HG03175 (cell line): ENCODE measurements at regions not wholly inside any gene's neighbourhood (a gene's known extent, or its start where the extent isn't known, plus 50 kb on each side); places are given as distances from the start of the nearest gene placed in this dataset.
A peak's percentile ranks its signal among the peaks of the same experiment; 100 is the strongest.

Experiments
- ATAC-seq: cut with Tn5 transposase; IDR thresholded peaks from one replicate; pipeline ENCODE4 v1.9.1; 2021; ENCODE audit warnings: mild to moderate bottlenecking, moderate library complexity; ENCODE audit not compliant: unreplicated experiment

GRCh38 chr3:31213869-31214486 is 318.7 kb upstream of the STT3B start:
- ATAC-seq = peak; percentile 66

DNA sequence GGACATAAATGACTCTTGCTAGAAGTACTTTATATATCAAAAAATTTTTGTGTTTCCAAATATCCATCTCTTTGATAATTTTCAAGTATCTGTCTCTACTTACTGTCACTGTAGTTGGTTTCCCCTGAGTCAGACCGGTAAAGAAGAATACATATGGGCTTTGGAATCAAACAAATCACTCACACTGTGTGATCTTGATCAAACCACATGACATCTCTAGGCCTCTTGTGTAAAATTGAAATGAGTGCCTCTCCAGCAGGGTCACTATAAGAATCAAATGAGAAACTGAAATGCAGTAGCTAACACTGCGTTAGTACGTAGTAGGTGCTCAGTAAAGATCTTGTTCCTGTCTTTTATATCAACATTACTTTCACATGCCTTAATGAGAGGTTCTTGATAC is 314.6 kb upstream of the STT3B start:
- no peak for ATAC-seq

- ATAC-seq = peak; percentile 84
These were observed 313.4 kb upstream of the STT3B start for GRCh38 chr3:31219131-31219843.

DNA sequence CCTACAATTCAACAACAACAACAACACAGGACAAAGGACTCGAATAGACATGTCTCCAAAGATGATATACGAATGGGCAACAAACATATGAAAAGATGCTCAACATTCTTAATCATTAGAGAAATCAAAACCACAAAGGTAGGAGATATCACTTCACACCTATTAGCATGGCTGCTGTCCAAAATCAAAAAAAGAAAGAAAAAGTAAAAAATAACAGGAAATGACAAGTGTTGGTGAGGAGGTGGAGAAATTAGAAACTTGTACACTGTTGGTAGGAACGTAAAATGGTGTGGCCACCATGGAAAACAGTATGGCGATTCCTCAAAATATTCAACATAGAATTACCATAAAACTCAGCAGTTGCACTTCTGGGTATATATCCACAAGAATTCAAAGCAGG is 312.3 kb upstream of the STT3B start:
- ATAC-seq = no peak

DNA sequence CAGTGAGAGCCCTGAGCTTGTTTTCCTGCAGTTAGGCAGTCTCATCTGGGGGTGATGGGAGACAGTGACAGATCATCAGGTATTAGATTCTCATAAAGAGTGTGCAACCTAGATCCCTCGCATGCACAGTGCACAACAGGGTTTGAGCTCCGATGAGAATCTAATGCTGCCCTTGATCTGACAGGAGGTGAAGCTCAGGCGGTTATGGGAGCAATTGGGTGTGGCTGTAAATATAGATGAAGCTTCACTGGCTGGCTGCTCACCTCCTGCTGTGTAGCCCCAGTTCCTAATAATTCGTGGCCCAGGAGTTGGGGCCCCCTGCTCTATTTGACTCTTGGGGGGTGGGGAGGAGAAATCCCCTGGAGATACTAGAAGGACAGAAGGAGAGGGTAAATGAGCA is 309.4 kb upstream of the STT3B start:
- ATAC-seq = no peak

- no peak for ATAC-seq
These were observed 307.8 kb upstream of the STT3B start for GRCh38 chr3:31224936-31225335.

GRCh38 chr3:31225923-31226322 is 306.8 kb upstream of the STT3B start:
- ATAC-seq = no peak

DNA sequence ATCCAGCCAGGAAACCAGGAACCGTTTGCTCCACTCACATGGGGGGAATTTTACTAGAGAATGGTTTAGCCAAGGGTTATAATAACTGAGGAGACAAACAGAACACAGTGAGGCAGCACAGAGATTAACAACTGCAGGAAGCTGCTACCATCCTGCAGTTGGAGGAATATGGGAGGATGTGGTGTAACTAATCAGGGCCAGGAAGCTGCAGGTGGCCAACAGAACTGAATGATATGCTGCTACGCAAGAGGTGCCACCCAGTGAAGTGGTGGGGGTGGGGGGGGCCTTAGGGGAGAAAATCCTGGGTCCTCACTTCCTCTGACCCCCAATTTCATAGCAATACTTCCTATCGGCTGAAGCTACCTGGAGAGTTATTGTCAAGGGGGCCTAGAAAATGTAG is 306.4 kb upstream of the STT3B start:
- ATAC-seq = no peak

GRCh38 chr3:31227131-31227562 is 305.6 kb upstream of the STT3B start:
- ATAC-seq = peak; percentile 68

GRCh38 chr3:31230425-31231223 is 302.1 kb upstream of the STT3B start:
- peak; percentile 22 for ATAC-seq

GRCh38 chr3:31232055-31233025 is 300.4 kb upstream of the STT3B start:
- peak; percentile 39 for ATAC-seq

DNA sequence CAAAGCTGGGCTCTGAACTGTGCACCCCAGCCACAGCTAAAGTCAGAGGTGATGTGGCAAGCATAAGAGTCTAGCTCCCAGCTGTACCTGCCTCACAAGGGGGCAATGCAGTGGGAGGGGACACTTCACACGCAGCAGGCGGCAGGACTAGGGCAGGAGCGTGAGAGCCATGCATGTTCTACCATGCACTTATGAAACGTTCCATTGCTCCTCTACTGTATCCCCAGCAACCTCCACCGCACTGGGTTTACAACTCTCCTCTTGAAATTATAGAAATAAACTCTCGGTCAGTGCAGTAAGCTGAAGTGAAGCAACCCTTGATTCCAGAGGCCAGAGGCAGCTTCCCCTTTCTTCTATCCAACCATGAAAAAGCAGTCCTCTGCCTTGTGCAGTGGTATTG is 298.6 kb upstream of the STT3B start:
- no peak for ATAC-seq

- no peak for ATAC-seq
These were observed 297.5 kb upstream of the STT3B start for GRCh38 chr3:31235062-31235700.

GRCh38 chr3:31237887-31238286 is 294.8 kb upstream of the STT3B start:
- no peak for ATAC-seq

GRCh38 chr3:31240013-31240412 is 292.7 kb upstream of the STT3B start:
- no peak for ATAC-seq

DNA sequence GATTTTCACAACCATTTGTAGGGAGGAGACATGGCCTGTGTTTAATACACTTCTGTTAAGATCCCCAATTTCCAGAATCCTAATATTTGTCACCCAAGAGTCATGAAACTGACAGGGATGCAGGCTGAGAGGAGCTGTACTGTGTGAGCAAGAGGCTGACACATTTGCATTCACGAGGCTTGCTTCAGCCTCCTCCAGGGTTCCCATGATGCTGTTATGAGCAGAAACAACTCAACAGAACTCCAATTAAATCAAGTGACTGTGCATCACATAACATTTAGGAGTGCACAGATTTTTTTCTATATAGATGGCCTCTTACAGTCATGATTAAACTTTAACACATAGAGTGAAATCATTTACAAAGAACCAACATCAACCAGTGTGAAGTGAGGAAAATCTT is 292.3 kb upstream of the STT3B start:
- ATAC-seq = no peak

GRCh38 chr3:31240874-31241273 is 291.9 kb upstream of the STT3B start:
- no peak for ATAC-seq

GRCh38 chr3:31241533-31241932 is 291.2 kb upstream of the STT3B start:
- ATAC-seq = no peak

DNA sequence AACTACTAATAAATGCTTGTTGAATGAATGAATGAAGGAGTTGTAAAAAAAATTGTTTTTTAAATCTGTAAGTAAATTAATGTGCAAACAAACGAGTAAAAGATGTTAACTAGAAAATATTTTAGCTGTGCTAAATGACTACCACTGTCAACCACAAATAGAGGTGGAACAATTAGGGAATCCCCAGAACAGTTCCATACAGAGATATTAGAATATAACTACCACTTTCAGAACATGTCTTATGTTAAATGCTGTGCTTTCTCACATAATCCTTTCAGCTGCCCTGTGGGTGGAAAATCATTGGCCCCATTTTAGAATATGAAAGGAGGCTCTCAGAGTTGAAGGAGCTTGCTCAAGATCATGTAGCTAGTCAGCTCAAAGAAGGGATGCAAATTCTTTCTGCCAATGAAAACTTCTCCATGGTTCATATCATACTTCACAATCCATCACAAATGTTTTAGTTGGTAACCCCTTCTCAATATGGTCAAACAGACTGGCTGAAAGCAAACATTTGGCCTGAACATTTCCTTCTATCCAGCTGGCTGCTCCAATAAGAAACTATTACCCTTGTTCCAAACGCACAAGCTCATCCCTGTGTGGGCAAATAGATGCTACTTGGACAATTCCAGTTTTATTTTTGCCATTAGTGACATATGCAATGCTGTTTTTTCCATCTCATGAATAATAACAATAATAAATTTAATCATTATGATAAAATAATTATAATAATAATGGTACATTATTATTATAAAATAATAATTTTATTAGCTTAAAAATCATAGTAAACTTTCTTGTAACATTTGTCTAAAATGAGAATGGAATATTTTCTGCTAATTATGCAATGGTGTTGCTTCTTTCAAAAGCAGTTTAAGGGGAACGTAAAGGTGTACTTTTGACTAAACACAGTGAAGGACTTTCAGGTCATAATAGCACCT is 290.4 kb upstream of the STT3B start:
- ATAC-seq = peak; percentile 52
